NCI-H345 treated with DMSO at 0.1 percent for 48 hours (cell line): ENCODE measurements at regions not wholly inside any gene's neighbourhood (a gene's known extent, or its start where the extent isn't known, plus 50 kb on each side); places are given as distances from the start of the nearest gene placed in this dataset.

ENCODE experiments used
- DNase-seq: peaks from one replicate; lab custom pipeline; 2025; ENCODE audit not compliant: unreplicated experiment; lab: John Stamatoyannopoulos, UW

DNA sequence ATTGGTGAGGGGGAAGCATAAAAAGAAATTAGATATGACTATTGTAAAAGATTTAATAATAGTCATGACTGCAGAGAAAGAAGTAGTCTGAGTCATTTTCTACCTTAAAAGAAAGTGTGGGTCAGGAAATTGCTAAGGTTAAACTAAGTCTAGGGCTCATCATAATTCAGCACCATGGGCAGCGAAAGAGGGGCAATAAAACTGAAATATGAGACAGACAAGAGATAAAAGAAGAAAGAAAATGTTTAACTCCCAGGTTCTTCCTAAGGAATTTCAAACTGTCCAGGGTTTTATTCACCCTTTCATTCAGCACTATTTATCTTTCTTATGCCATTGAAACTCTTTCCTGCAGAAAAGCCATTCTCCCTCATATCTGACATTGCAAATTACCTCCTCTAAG, 114.4 kb upstream of the API5 start:
- DNase-seq = no peak

DNA sequence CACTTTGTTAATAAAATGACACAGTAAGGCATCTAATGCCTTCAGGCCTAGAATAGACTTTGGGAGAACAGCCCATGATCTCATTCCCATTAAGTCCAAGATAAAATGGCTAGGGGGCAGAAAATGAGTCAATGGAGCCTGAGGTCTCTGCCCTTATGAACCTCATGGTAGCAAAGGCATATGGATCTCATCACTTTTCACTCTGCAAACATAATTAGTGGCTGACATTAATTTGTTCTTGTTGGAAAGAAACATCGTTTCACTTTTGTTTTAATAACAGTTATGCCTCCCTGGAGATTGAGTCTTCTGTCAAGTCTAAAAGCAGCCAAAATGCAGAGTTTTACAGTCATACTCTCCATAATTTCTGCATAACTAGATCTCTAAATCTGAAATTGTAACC, 111.8 kb upstream of the API5 start:
- no peak for DNase-seq

DNA sequence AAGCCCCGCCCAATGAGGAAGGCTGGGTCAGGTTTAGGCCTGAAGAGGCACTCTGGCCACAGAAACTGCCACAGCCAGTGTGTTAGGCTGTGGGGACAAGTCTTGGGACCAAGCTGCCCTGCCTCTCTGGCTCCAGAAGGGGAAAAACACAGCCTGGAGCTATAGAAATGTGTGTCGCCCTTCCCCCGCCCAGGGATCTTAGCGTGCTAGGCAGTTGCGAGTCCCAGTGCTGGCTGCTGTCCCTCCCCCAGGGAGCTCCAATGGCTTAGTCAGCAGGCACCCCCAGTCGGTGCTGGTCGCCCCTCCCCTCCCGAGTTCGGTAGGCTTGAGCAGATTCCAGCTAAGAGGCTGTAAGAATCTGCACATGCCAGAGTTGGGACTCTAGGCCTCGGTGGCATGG, 99.5 kb upstream of the API5 start:
- no peak for DNase-seq

DNA sequence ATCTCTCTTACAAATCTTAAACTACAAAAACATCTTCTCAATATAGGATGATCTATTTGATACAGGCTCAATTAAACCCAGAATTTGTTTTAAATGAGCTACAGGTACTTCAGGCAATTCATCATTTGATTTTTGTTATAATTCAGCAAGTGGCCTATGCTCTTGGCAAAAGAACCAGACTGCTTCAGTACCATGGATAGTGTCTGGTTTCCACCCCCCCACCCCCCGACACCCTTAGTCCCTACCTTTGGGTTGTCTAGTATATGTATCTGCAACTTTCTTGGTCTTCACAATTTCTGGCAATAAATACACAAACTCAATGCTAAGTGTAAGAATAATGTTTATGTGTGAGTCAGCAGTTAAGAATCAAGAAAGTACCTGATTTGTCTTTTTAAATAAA, 97.3 kb upstream of the API5 start:
- DNase-seq = no peak

DNA sequence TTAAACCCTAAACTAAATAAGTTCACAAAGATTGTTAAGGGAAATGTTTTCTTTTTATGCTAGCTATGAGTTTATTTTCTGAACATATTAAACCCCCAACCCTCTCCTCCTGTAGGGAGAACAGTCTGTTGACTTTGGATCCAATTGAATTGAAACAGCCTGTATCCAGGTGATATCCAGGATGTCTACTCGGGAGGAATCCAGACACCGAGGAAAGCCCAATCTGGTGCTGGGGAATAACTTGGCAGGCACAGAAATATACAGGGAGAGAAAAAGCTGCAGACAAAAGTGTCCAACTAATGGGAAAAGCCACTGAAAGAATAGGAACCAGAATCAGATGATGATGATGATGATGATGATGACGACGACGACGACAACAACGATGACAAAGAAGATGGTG, 93.9 kb upstream of the API5 start:
- no peak for DNase-seq

DNA sequence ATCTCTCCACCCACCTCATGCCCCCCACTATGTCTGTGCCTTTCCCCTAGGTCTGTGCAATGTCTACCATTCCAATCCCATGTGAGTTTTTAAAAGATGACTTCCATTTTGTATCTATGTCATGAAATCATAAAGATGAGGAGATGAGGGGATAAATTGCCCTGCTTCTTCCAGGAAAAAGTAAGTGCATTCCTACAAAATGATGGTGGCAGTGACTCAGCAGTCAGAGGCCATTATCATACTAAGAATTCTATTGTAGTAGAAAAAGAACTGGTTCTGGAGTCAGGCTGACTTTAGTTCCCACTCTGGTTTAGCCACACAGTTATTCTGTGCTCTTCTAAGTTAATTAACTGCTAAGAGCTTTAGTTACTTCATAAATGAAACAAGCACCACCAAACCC, 89.6 kb upstream of the API5 start:
- DNase-seq = no peak

DNA sequence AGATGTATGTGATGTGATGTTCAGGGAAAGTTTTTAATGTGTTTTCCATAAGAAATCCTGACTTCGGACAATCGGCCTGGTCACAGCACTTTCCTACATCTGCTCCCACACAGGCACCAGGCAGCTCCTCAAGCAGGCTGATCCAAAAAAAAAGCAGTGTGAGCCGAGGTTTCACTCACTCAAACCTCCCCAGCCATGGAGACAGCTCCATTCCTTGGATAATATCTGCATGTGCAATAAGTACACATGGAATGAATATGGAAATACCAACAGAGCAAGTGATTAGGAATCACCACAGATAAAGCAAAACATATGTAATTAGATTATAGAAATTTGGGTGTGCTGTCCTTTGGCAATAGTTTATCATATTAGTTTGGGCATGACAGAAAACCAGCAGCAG, 88.8 kb upstream of the API5 start:
- no peak for DNase-seq

DNA sequence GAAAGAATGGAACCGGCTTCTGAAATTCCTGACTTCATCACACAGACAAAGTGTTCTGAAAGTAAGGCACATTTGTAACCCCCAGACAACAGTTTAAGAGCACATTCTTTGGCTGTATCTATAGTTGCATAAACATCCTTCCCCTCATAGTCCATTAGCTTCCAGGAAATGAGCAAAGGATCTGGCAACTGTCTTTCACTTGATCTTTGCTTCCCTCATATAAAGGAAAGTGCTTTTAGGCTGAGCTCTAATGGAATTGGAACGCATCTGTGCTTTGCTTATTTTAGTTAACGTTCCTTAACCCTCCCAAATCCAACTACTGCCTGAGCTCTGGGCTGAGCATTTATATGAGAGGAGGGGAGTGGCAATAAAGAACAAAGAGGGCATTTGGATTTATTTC, 76.9 kb upstream of the API5 start:
- no peak for DNase-seq

DNA sequence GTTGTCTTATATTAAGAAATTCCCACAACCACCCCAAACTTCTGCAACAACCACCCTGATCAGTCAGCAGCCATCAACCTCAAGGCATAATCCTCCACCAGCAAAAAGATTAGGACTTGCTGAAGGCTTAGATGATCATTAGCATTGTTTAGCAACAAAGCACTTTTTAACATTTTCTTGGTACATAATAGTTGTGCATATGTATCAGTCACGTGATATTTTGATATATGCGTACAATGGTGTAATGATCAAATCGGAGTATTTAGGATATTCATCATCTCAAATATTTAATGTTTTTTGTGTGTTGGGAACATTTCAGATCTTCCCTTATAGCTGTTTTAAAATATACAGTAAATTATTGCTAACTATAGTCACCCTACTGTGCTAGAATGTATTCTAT, 73.5 kb upstream of the API5 start:
- no peak for DNase-seq

DNA sequence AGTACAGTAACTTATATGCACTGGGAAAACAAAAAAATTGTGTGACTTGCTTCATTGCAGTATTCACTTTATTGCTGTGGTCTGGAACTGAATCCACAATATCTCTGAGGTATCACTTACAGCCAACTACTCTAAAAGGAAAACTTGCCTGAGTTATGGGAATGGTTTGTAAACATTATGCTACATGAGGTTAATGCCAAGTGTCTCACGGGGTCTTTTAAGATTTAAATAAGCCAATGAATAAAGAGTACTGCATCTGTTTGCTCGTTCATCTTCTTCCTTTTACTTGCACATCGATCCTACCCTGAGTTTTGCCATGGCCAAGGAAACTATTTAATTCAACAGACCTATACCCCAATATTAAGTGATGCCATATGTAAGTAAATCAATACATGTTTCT, 72.0 kb upstream of the API5 start:
- DNase-seq = no peak

DNA sequence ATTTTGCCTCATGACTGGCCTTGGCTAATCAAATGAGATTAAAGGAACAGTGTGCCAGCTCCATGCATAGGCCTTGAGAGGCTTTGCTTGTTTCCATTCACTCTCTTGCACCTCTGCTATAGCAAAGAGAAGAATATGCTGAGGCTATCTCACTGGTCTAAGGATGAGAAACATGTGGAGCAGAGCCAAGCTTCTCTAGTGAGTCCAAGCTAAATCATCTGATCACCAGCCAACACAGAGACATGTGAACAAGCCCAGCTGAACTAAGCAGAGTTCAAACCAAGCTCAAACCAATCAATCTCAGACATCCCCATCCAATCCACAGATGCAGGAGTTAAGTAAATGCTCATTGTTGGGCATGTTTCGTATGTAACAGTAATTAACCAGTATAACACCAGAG, 69.4 kb upstream of the API5 start:
- DNase-seq = no peak

DNA sequence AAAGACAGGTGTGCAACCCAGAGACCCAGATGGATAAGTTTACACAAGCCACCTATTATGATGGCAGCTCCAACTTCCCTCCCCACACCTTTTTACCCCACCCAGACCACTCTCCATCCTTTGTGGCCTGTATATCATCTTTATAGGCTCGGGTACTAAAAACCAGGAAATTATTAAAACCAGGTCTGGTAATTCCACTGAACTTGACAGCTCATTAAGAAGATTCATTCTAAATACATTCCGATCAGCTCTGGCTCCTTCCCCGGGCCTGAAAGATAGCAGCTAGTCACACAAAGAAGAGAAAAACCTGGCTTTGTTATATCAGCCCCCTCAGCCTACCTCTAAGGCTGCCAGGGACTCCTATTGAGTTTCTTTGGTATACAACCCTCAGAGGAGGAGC, 67.9 kb upstream of the API5 start:
- no peak for DNase-seq

DNA sequence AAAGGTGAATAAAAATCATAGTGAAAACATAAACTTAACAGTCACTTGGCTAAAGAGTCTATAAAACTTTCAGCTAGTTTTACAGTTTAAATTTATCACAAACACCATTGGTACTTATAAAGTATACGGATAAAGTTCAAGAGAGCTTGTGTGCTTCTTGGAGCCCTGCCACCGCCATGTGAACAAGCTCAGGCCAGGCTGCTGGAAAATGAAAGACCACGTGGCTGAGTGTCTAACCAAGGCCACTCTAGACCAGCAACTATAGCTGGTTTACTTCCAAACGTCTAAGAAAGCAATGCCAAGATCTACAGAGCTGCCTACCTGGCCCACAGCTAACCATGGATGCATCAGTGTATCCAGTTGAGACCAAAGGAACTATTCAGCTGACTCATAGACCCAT, 66.3 kb upstream of the API5 start:
- no peak for DNase-seq

DNA sequence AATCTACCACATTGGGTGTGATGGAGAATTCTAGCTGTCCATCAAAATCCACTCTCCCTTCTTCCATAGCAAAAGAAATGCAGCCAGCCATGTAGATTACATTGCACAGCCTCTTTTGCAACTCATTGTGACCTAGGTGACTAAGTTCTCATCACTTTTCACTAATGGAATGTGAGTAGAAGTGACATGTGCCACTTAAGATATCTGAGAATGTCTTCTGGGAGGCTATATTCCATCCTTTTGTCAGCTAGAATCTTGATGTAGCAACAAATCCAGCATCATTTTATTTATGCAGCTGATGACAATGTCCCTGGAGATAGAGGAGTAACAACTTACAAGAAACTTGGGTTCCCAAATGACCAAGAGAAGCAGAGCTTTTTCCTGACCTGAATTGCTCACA, 61.5 kb upstream of the API5 start:
- no peak for DNase-seq

DNA sequence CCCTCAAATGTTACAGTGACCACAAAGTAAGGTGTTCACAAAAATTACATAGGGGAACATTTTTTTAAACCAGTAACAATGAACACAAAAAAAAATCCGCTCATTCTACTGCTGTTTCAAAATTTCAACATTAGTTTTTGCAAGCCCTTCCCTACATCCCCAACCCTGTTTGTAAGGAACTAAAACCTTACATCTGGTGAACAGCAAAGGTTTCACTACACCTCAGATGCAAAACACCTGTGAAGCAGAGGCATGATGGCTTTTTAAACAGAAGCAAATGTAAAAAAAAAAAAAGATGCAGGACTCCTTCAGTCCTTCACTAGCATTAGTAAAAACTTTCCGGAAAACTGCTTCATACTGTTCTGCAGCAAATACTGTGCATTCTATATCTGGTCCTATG, 50.0 kb upstream of the API5 start:
- DNase-seq = no peak
